NB4 (cell line): ENCODE measurements at regions not wholly inside any gene's neighbourhood (a gene's known extent, or its start where the extent isn't known, plus 50 kb on each side); places are given as distances from the start of the nearest gene placed in this dataset.

Experiments
- DNase-seq: peaks from one replicate; pipeline ENCODE4 v3.0.0; 2010; ENCODE audit warnings: low read depth
- H3K4me3 ChIP-seq: one replicate; pipeline ENCODE4 v1.5.1; 2011; ENCODE audit warnings: mild to moderate bottlenecking, low read depth, low read length, moderate library complexity
- MYC ChIP-seq: IDR thresholded peaks from 2 replicates; pipeline ENCODE4 v1.6.1; 2011; ENCODE audit warnings: low read depth, low read length
- POLR2A ChIP-seq: IDR thresholded peaks from 2 replicates; pipeline ENCODE4 v1.6.1; 2011; ENCODE audit warnings: mild to moderate bottlenecking; ENCODE audit not compliant: insufficient read length; ENCODE audit errors: extremely low read depth
- TF ChIP-seq, protein P1 (sequence below): IDR thresholded peaks from 2 replicates; pipeline ENCODE4 v1.6.1; 2011; ENCODE audit warnings: low read depth, low read length
- TF ChIP-seq, protein P2 (sequence below): IDR thresholded peaks from one replicate; pipeline ENCODE4 v1.5.1; 2012; ENCODE audit warnings: low read depth, low read length

DNA sequence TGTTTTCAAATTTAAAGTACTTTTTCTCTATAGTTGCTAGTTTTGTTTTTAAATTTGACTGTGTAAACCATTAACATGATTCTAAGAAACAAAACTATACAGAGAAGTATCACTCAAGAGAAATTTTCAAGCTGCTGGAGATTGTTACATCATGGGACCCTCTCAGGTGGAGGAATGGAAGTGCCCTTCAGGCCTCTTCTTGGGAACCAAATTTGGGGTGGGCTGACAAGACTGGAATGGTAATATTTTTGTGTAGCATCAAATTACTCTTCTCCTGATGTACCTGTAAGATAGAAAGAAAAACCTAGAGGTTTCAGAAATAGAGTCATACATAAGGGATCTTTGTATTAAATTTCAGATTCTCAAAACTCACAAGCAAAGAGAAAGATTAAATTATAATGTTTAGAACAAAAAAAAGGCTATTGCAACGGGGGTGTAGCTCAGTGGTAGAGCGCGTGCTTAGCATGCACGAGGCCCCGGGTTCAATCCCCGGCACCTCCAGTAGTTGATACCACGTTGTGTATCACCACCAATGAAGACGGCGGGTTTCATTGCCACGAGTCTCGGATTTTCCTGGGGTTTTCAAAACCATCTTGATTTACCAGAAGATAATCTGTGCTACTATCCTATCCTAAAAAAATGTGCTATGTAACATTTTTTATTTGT, 193.7 kb downstream of the GPX5 start:
- TF ChIP-seq POLR2A (no peak), MYC (no peak)
- TF ChIP-seq, protein P1, sequence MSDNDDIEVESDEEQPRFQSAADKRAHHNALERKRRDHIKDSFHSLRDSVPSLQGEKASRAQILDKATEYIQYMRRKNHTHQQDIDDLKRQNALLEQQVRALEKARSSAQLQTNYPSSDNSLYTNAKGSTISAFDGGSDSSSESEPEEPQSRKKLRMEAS, result no peak
- TF ChIP-seq, protein P2, sequence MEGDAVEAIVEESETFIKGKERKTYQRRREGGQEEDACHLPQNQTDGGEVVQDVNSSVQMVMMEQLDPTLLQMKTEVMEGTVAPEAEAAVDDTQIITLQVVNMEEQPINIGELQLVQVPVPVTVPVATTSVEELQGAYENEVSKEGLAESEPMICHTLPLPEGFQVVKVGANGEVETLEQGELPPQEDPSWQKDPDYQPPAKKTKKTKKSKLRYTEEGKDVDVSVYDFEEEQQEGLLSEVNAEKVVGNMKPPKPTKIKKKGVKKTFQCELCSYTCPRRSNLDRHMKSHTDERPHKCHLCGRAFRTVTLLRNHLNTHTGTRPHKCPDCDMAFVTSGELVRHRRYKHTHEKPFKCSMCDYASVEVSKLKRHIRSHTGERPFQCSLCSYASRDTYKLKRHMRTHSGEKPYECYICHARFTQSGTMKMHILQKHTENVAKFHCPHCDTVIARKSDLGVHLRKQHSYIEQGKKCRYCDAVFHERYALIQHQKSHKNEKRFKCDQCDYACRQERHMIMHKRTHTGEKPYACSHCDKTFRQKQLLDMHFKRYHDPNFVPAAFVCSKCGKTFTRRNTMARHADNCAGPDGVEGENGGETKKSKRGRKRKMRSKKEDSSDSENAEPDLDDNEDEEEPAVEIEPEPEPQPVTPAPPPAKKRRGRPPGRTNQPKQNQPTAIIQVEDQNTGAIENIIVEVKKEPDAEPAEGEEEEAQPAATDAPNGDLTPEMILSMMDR, result no peak
- no peak overlapping the region for H3K4me3 ChIP-seq
- DNase-seq, result peak; percentile 58

DNA sequence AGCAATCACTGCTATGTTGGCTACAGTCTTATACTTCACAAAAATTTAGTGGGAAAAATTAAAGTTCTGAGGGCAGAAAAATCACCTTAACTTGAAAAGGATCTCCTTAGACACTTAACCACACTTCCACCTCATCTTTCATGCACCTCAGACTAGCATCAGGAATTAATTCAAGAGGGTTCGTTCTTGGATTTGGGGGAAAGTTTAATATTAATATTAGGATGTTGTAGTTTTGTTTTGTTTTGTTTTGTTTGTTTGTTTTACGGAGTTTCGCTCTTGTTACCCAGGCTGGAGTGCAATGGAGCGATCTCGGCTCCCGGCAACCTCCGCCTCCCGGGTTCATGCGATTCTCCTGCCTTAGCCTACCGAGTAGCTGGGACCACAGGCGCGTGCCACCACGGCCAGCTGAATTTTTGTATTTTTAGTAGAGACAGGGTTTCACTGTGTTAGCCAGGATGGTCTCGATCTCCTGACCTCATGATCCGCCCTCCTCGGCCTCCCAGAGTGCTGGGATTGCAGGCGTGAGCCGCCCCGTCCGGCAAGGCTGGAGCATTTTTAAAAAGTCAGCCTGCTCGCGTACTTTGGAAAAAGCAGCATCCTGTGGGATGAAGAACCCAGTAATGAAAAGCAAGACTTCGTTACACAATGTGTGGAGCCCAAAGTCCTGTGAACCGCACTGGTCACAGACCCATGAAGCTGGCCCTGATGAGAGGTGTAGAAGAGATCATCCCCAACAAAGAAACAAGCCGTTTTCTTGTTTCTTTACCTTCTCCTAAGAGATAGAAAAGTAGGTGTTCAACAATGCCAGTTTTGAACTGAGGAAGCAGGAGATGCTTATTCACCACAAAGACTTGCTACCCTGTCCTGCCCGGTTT, 194.9 kb downstream of the GPX5 start:
- H3K4me3 ChIP-seq, result no peak overlapping the region
- no peak for DNase-seq
- TF ChIP-seq POLR2A (no peak), MYC (no peak)
- TF ChIP-seq, protein P1, result no peak
- TF ChIP-seq, protein P2, result no peak

DNA sequence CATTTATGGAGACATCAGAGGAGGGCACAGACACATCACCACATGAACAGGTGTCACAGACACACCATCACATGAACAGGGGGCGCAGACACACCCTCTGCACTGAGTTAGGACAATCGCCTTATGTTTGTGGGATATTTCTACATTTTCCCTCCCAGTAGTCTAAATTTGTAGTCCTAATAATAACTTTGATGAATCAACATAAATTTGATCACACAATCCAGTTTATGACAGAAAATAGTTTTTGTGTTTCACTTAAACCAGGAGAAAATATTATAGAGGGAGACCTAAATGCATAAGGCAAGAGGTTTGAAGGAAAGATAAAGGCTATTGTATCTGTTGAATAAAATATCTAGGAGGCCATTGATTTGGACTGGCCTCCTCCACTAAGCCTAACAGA, 195.7 kb downstream of the GPX5 start:
- TF ChIP-seq MYC, result no peak
- TF ChIP-seq, protein P1, result no peak
- TF ChIP-seq POLR2A, result no peak
- TF ChIP-seq, protein P2, result no peak
- no peak overlapping the region for H3K4me3 ChIP-seq
- DNase-seq, result no peak

DNA sequence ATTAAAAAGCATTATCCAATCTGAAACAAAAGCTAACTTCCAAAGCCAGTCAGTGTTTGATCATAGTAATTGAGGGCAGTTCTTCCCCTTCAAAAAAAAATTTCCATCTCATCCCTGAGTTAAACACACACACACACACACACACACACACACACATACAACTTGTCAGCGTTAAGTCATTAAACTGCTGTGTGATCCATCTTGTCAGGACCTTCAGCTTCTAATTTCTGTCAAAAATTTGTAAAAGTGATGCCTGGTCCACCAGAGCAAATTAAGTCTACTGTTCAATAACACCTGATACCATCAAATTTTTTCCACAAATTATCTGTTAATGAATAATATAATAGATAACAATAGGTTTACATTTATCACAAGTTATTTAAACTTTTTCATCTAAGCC, 198.7 kb downstream of the GPX5 start:
- no peak for TF ChIP-seq POLR2A
- no peak for TF ChIP-seq MYC
- TF ChIP-seq, protein P2, result no peak
- TF ChIP-seq, protein P1, result no peak
- DNase-seq, result no peak
- no peak overlapping the region for H3K4me3 ChIP-seq

DNA sequence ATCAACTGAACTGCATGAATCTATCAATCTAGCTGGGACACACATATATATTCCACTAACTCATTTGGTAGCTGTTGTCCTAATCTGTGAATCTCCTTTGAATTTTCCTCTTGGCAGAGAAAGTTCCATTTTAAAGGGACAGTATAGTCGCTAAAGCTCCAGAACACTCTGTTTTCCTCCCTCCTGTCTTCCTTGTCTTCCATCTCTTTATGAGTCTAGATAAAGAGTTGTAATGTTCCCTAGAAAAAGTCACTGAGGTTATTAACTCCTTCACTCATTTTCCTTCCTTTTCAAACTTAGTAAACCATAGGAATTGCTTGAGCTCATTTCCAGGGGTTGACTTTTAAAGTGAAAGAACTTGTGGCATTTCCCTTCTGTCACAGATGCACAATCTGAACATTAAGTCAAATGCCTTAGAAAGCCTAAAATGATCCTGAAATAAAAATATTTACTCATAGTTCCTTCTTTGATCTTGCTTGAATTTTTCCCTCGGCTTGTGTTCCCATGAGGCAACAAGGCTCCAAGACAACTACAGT, 198.4 kb downstream of the TRIM27 start:
- TF ChIP-seq POLR2A, result no peak
- TF ChIP-seq MYC, result no peak
- TF ChIP-seq, protein P2, result no peak
- TF ChIP-seq, protein P1, result no peak
- H3K4me3 ChIP-seq, result no peak overlapping the region
- DNase-seq, result no peak
